DOHH2 (cell line): ENCODE measurements at regions not wholly inside any gene's neighbourhood (a gene's known extent, or its start where the extent isn't known, plus 50 kb on each side); places are given as distances from the start of the nearest gene placed in this dataset.

Source experiments
- H3F3A ChIP-seq: fragments of 200-600 bp; sonication (generic), shearing (Covaris generic); 2 replicates; pipeline ENCODE4 v1.6.0; 2016; ENCODE audit warnings: antibody characterized with exemption, mild to moderate bottlenecking; ENCODE audit not compliant: control insufficient read depth, insufficient read depth
- H3K27ac ChIP-seq: fragments of 200-600 bp; sonication (generic); 2 replicates; pipeline ENCODE4 v1.5.1; 2014; ENCODE audit warnings: low read depth, mild to moderate bottlenecking, low read length, moderate library complexity
- H3K27me3 ChIP-seq: fragments of 200-600 bp; sonication (generic); 2 replicates; pipeline ENCODE4 v1.6.1; 2014; ENCODE audit warnings: mild to moderate bottlenecking, low read length, mixed read lengths; ENCODE audit not compliant: control insufficient read depth
- H3K36me3 ChIP-seq: fragments of 200-600 bp; sonication (generic); 2 replicates; pipeline ENCODE4 v1.6.1; 2014; ENCODE audit warnings: mild to moderate bottlenecking, low read length, moderate library complexity, mixed read lengths; ENCODE audit not compliant: control insufficient read depth
- H3K4me1 ChIP-seq: fragments of 200-600 bp; sonication (generic); 2 replicates; pipeline ENCODE4 v1.6.1; 2014; ENCODE audit warnings: mild to moderate bottlenecking, low read length, mixed read lengths; ENCODE audit not compliant: control insufficient read depth
- H3K4me2 ChIP-seq: fragments of 200-600 bp; sonication (generic); 2 replicates; pipeline ENCODE4 v1.6.0; 2014; ENCODE audit warnings: mild to moderate bottlenecking, low read length, moderate library complexity
- H3K4me3 ChIP-seq: fragments of 200-600 bp; sonication (generic); 2 replicates; pipeline ENCODE4 v1.5.1; 2014; ENCODE audit warnings: mild to moderate bottlenecking, low read length, mixed read lengths
- H3K79me2 ChIP-seq: fragments of 200-600 bp; sonication (generic); 2 replicates; pipeline ENCODE4 v1.6.1; 2014; ENCODE audit warnings: mild to moderate bottlenecking, low read length, mixed read lengths; ENCODE audit not compliant: control insufficient read depth
- H3K9me2 ChIP-seq: fragments of 200-600 bp; sonication (generic); replicated peaks from 2 replicates; pipeline ENCODE4 v1.6.1; 2014; ENCODE audit warnings: mild to moderate bottlenecking, low read length, mixed read lengths; ENCODE audit not compliant: control insufficient read depth
- H3K9me3 ChIP-seq: fragments of 200-600 bp; sonication (generic); 2 replicates; pipeline ENCODE4 v1.6.1; 2014; ENCODE audit warnings: antibody characterized with exemption, low read length, mixed read lengths; ENCODE audit not compliant: control insufficient read depth, insufficient read depth
- H4K20me1 ChIP-seq: fragments of 200-600 bp; sonication (generic); 2 replicates; pipeline ENCODE4 v1.6.0; 2014; ENCODE audit warnings: low read depth, mild to moderate bottlenecking, antibody characterized with exemption, low read length, moderate library complexity; ENCODE audit not compliant: control insufficient read depth, insufficient read depth
- EZH2phosphoT487 ChIP-seq: fragments of 200-600 bp; sonication (generic); IDR thresholded peaks from 2 replicates; pipeline ENCODE4 v1.6.1; 2017; ENCODE audit warnings: borderline replicate concordance, mild to moderate bottlenecking, antibody characterized with exemption, low read length, moderate library complexity, mixed read lengths
- TF ChIP-seq, protein P1 (sequence below): fragments of 200-600 bp; sonication (generic); IDR thresholded peaks from one replicate; pipeline ENCODE4 v1.5.1; 2014; ENCODE audit warnings: antibody characterized with exemption, mild to moderate bottlenecking, low read depth, low read length; ENCODE audit not compliant: poor library complexity, severe bottlenecking

- Histone ChIP-seq H3K4me1 (no peaks in the 10 kb centered on the region), H3K36me3 (no peaks in the 10 kb centered on the region), H3K9me3 (no peaks in the 10 kb centered on the region), H3K27ac (no peak overlapping the region), H3K4me2 (no peak overlapping the region), H3K9me2 (no peaks in the 10 kb centered on the region), H3F3A (no peaks in the 10 kb centered on the region), H3K79me2 (no peaks in the 10 kb centered on the region), H3K4me3 (no peak overlapping the region), H3K27me3 (no peaks in the 10 kb centered on the region), H4K20me1 (no peaks in the 10 kb centered on the region)
- no peak for TF ChIP-seq EZH2phosphoT487
- TF ChIP-seq, protein P1, sequence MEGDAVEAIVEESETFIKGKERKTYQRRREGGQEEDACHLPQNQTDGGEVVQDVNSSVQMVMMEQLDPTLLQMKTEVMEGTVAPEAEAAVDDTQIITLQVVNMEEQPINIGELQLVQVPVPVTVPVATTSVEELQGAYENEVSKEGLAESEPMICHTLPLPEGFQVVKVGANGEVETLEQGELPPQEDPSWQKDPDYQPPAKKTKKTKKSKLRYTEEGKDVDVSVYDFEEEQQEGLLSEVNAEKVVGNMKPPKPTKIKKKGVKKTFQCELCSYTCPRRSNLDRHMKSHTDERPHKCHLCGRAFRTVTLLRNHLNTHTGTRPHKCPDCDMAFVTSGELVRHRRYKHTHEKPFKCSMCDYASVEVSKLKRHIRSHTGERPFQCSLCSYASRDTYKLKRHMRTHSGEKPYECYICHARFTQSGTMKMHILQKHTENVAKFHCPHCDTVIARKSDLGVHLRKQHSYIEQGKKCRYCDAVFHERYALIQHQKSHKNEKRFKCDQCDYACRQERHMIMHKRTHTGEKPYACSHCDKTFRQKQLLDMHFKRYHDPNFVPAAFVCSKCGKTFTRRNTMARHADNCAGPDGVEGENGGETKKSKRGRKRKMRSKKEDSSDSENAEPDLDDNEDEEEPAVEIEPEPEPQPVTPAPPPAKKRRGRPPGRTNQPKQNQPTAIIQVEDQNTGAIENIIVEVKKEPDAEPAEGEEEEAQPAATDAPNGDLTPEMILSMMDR: no peak
These were observed 54.8 kb upstream of the CCDC68 start for GRCh38 chr18:55014095-55014494.

DNA sequence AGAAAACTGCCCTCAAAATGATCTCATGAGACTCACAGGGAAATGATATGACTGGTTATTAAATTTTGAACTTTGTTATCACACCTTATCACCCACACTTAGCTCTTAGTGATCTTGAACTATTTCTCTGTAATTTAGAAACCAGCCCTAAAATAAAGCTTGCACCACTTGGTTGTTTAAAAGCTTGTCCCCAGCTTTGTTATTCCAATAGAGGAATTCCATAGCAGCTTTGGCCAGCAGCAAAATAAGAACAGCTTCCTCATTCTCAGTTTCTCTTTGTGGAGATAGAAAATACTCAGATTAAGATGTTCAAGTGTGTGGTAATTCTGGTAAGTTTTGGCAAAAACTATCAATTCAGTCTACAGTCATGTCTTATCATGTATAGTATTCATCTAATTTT, 54.4 kb upstream of the CCDC68 start:
- H3K4me2 ChIP-seq: no peak overlapping the region
- no peaks in the 10 kb centered on the region for H3K4me1 ChIP-seq
- TF ChIP-seq EZH2phosphoT487: no peak
- TF ChIP-seq, protein P1: no peak
- no peaks in the 10 kb centered on the region for H4K20me1 ChIP-seq
- no peak overlapping the region for H3K4me3 ChIP-seq
- H3F3A ChIP-seq: no peaks in the 10 kb centered on the region
- no peaks in the 10 kb centered on the region for H3K79me2 ChIP-seq
- no peaks in the 10 kb centered on the region for H3K27me3 ChIP-seq
- no peaks in the 10 kb centered on the region for H3K9me2 ChIP-seq
- no peaks in the 10 kb centered on the region for H3K36me3 ChIP-seq
- no peaks in the 10 kb centered on the region for H3K9me3 ChIP-seq
- H3K27ac ChIP-seq: no peak overlapping the region

DNA sequence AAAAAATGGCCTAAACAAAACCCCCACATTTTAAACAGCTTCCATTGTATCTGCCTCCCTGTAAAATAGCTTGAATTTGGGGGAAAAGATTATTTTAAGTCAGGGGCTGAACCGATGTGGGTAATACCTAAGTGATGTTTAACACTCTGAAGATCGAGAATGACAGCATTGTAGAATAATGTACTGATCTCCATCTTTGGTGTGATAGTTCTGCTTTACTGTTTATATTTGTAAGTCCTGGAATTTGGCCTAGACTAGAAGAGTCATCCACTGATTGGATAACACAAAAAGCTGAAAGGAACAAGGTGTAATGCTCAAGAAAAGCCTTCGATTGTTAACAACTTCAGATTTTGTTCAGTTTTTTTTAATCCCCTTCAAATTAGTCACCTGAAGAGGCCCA, 53.8 kb upstream of the CCDC68 start:
- H3K9me2 ChIP-seq: no peaks in the 10 kb centered on the region
- TF ChIP-seq, protein P1: no peak
- no peak for TF ChIP-seq EZH2phosphoT487

DNA sequence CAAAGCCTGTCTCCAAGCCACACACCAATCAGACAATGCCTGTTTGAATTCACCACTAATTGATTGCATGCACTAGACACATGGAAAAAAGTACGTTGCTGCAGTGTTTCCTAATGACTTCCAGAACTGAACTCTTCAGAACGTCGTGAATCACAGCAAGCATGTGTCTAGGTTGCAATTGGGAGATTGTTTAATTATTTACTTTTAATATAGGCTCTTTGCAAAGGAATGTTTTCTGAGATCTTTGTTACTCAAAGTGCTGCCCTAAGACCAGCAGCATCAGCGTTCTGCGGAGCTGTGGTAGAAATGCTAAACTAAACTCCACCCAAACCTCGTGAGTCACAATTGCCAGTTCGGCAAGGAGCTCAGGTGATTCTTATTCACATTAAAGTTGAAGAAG, 52.7 kb upstream of the CCDC68 start:
- Histone ChIP-seq H3K4me3 (no peak overlapping the region), H3F3A (no peaks in the 10 kb centered on the region), H4K20me1 (no peaks in the 10 kb centered on the region), H3K9me2 (no peaks in the 10 kb centered on the region), H3K79me2 (no peaks in the 10 kb centered on the region), H3K4me2 (no peak overlapping the region), H3K9me3 (no peaks in the 10 kb centered on the region), H3K27me3 (no peaks in the 10 kb centered on the region), H3K27ac (no peak overlapping the region), H3K36me3 (no peaks in the 10 kb centered on the region), H3K4me1 (no peaks in the 10 kb centered on the region)
- TF ChIP-seq EZH2phosphoT487: no peak
- TF ChIP-seq, protein P1: no peak

More for the DNA sequence above, 53.8 kb upstream of the CCDC68 start:
- no peaks in the 10 kb centered on the region for H3K79me2 ChIP-seq
- H3F3A ChIP-seq: no peaks in the 10 kb centered on the region
- H3K36me3 ChIP-seq: no peaks in the 10 kb centered on the region
- H3K4me1 ChIP-seq: no peaks in the 10 kb centered on the region
- no peaks in the 10 kb centered on the region for H3K27me3 ChIP-seq
- no peaks in the 10 kb centered on the region for H3K9me3 ChIP-seq
- H3K4me2 ChIP-seq: no peak overlapping the region
- no peaks in the 10 kb centered on the region for H4K20me1 ChIP-seq
- H3K4me3 ChIP-seq: no peak overlapping the region
- no peak overlapping the region for H3K27ac ChIP-seq
